GM12892 (cell line): ENCODE measurements at regions not wholly inside any gene's neighbourhood (a gene's known extent, or its start where the extent isn't known, plus 50 kb on each side); places are given as distances from the start of the nearest gene placed in this dataset.

Experiments used
- POLR2A ChIP-seq: IDR thresholded peaks from 2 replicates; pipeline ENCODE4 v1.6.1; 2011; ENCODE audit warnings: low read depth, low read length, control low read depth
- POLR2AphosphoS5 ChIP-seq: IDR thresholded peaks from 2 replicates; pipeline ENCODE4 v1.6.1; 2011; ENCODE audit warnings: low read depth, low read length, control low read depth
- TAF1 ChIP-seq: IDR thresholded peaks from 2 replicates; pipeline ENCODE4 v1.6.1; 2011; ENCODE audit warnings: low read depth, mild to moderate bottlenecking, control low read depth, low read length, borderline replicate concordance

GRCh38 chr1:195799016-195799415, 809.2 kb downstream of the KCNT2 start:
- TF ChIP-seq POLR2A (no peak), TAF1 (no peak), POLR2AphosphoS5 (no peak)
